NCI-H2171 (cell line): ENCODE measurements at regions not wholly inside any gene's neighbourhood (a gene's known extent, or its start where the extent isn't known, plus 50 kb on each side); places are given as distances from the start of the nearest gene placed in this dataset.

ENCODE experiments used
- DNase-seq: peaks from one replicate; lab custom pipeline; 2025; lab: John Stamatoyannopoulos, UW

DNA sequence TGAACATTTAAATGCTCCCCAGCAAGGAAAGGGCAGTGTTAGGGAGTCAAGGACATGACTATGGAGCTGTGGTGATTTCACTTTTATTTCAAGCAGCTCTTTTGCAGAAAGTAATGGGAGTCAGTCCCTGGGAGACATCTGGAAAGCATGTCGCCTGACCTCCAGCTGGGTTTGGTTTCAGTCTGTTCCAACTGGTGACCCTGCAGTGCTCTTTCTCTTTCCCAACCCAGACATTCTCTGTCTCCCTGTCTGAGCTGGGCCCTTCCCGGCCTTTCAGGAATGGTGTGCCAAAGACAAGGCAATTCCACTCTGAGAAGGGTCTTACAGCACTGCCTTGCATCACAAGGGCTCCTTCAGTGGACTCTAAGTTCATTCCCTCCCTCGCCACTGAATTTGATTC is 323.2 kb downstream of the OSR1 start:
- DNase-seq: no peak

DNA sequence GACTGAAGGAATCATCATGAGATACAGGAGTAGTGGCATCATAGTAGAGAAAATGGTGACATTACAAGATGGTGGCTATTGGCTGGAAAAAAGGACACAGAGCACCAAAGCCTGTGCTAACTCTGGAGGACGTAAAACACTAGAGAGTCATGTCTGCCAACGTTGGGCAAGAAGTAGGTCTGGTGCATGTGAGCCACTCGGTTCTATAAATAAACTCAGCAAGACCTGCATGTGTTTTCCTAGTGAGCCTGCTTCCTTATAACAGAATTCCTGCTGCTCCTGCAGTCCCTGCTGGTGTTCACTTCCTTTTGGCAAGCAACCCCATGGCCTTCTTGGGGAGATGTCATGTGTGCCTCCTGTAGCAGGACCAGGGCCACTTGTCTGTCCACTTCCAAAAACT is 325.2 kb downstream of the OSR1 start:
- DNase-seq: no peak

- DNase-seq: no peak
These were observed 326.8 kb downstream of the OSR1 start for GRCh38 chr2:19031642-19032041.

GRCh38 chr2:19029655-19030054 is 328.8 kb downstream of the OSR1 start:
- no peak for DNase-seq

DNA sequence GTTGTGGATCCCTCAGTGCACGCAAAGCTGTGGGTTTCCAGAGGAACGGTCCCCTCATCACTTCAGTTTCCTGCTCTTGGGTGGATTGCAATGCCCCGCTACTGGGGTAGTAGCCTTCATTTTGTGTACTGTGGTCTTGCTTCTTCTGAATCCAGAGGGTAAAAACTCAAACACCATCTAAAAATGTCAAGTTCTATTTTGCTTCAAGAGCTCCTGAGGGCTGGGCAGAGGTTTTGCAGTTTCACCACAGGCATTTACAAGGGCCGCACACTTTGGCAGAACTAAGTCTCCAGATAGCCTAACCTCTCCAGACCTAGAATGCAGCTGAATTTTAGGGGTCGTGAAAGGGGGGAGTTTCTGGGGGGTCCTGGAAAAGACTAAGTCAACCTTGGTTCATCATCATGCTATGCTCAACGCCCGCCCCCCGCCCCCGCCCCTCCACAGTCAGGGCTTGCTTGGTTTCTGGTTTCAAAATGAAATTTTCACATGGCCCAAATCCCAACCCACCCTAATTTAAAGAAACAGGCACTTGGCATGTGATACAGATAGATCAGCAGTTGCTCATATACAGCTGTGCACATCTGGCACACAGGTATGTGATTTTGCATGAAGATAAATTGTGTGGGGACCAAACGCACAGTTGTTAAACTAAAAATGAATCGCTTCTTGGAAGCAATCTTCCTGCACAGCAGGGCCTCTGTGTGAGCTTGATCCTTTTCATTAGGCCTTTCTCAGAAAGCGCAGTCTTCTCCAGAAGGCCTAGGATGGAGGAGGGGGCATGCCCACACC is 329.6 kb downstream of the OSR1 start:
- no peak for DNase-seq

- no peak for DNase-seq
These were observed 330.8 kb downstream of the OSR1 start for GRCh38 chr2:19027626-19028025.

- no peak for DNase-seq
These were observed 332.2 kb downstream of the OSR1 start for GRCh38 chr2:19026261-19026660.

GRCh38 chr2:19022334-19022733 is 336.1 kb downstream of the OSR1 start:
- DNase-seq: no peak

- DNase-seq: no peak
These were observed 336.7 kb downstream of the OSR1 start for GRCh38 chr2:19021721-19022120.

GRCh38 chr2:19021100-19021476 is 337.3 kb downstream of the OSR1 start:
- no peak for DNase-seq

DNA sequence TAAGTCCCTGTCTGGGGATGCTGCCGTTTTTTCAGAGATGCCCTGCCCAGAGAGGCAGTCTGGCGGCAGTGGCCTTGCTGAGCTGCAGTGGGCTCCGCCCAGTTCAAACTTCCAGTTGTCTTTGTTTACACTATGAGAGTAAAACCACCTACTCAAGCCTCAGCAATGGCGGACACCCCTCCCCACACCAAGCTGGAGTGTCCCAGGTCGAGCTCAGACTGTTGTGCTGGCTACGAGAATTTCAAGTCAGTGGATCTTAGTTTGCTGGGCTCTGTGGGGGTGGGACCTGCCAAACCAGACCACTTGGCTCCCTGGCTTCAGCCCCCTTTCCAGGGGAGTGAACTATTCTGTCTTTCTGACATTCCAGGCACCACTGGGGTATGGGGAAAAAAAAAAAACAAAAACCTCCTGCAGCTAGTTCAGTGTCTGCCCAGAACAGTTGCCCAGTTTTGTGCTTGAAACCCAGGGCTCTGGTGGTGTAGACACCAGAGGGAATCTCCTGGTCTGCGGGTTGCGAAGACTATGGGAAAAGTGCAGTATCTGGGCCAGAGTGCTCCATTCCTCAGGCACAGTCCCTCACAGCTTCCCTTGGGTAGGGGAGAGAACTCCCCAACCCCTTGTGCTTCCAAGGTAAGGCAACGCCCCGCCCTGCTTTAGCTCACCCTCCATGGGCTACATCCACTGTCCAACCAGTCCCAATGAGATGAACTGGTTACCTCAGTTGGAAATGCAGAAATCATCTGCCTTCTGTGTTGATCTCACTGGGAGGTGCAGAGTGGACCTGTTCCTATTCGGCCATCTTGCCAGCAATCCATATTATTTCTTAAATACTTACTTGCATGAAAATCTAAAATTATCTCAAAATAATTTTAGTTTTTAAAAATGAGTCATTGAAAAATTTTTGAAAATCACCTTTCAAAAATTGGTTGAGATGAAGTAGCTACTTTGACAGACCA is 338.0 kb downstream of the OSR1 start:
- no peak for DNase-seq

DNA sequence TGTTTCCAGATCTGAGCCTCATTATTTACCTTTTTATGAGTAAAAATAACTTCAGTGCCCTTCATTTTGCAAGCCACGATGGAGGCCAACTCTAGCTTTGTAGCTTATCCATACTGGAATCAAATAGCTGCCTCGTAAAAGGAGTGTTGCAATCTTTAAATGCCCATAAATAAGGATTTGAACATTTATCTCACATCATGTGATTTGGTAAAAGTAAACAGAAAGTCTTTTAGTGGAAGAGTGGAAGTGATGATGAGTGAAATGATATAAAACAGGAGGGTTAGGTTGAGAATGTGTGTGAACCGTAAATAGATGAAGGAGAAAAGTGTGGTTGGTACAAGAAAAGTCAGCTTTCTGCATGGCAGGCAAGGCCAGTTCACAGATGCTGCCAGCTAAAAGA is 348.9 kb downstream of the OSR1 start:
- no peak for DNase-seq

GRCh38 chr2:19003554-19003953 is 354.9 kb downstream of the OSR1 start:
- DNase-seq: no peak

DNA sequence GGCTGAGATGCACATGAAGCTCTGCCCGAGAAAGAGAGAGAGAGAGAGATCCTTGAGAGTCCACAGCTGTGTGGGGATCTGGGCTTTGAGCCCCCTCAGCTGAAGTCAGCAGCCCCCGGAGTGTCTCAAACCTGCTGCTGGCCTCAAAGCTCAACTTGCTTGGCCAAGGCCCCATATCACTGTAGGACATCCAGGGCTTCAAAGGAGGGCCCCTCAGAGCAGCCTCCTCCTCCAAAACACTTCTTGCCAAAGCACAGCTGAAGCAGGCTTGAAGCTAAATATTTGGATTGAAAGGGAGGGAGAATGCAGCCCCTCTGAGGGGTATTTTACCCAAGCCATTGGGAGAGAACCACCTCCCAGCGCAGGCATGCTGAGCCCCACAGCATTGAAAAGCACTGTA is 357.6 kb downstream of the OSR1 start:
- DNase-seq: no peak

DNA sequence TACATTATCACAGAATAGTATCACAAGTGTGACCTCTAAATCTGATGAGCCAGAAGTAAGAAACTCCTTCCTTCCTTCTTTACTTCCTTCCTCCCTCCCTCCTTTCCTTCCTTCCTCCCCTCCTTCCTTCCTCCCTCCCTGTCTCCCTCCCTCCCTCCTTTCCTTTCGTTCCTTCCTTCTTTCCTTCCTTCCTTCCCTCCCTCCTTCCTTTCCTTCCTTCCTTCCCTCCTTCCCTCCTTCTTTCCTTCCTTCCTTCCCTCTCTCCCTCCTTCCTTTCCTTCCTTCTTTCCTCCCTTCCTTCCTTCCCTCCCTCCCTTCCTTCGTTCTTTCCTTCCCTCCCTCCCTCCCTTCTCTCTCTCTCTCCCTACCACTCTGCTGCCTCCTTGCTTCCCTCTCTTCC is 359.2 kb downstream of the OSR1 start:
- DNase-seq: no peak

- no peak for DNase-seq
These were observed 359.9 kb downstream of the OSR1 start for GRCh38 chr2:18998491-18998890.

DNA sequence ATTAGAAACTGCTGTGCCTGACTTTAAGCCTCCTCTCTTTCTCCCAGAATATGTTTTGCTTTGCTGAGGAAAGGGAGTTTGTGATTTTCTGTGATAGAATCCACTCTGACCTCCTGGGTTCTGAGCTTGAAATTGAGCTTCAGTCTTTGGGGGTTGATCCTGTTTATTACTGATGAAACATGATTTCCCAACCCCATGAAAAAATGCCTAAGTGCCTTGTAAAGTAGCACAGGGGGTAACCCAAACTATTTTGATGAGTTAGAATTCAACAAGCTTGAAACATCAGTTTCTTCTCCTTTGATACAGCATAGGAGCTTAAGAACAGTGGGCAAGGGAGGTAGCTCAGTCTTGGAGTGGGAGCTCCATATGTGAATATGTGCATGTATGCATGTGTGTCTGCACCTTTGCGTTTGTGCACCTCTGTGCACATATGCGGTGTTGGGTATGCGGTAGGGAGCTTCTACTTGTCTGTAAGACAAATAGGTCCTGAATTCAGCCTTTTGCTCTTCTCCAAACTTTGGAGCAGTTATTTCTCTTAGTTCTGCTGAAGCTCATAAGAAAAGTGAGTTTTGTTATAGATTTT is 364.6 kb downstream of the OSR1 start:
- DNase-seq: no peak

- peak; percentile 83 for DNase-seq
These were observed 366.9 kb downstream of the OSR1 start for GRCh38 chr2:18991177-18992168.

DNA sequence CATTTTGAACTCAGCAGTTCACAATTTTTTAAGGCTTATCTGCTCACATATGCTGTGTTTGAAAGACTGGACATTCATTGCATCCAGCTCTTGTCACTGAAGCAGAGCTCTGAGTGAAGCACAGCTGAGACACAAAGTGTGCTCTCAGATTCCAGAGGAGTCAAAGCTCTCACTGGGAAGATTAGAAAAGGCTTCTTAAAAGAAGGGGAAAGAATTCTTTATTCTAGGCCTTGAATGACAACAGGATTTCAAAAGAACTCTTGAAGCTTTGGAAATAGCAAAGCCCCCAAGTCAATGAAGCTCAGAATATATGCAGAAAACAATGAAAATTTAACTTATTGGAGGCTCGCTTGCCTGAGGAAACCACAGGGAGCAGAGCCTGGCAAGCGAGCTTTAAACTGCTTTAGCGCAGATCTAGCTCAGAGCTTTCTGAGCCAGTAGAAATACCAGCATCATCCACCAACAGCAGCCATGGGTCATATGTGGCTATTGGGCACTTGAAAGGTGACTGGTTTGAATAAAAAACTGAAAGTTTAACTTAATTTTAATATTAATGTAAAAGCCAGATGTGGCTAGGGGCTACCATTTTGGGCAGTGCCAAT is 369.7 kb downstream of the OSR1 start:
- DNase-seq: no peak

DNA sequence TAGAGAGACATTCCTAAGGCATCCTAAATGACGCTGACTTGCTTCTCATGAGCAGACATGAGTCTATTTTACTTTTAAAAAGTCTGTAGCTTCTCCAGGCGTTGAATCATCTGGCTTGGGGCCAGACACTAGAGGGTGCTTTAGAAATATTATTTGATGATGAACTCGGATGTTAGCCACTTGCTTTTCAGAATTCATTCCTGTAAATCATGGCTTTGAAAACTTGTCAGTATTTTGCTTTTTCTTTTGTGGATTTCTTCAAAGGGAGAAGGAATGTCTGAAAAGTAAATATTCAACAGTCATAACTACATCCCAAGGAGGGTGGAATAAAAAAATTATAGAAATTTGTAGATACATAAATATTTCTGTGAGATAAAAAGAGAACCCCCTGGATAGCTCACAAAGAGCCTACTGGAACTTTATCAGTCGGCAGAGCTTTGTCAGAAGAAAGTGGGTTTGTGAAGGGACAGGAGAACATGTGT is 370.8 kb downstream of the OSR1 start:
- peak; percentile 15 for DNase-seq

DNA sequence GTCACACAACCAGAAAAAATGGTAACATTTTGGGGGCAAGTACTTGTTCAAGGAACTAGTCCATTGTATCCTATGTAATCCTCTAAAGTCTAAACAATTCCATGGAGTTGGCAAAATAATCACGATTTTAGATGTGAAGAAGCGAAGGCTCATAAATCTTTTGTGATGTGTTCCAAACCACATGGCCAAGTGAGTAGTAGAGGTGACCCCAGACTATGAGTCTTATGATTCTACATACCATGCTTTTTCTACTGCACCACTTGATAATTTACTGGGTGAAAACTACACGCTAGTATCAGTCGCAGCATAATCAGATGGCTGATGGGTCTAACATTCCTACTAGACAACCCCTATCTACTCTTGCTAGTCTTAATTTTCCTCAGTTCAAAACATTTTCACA is 371.4 kb downstream of the OSR1 start:
- DNase-seq: no peak
